ENCODE measurements at regions not wholly inside any gene's neighbourhood (a gene's known extent, or its start where the extent isn't known, plus 50 kb on each side); places are given as distances from the start of the nearest gene placed in this dataset.
"Not testable (repeated sequence)": the region's sequence is repeated elsewhere in the genome, so short reads cannot be mapped to it uniquely, and the experiment has no call there.

DNA sequence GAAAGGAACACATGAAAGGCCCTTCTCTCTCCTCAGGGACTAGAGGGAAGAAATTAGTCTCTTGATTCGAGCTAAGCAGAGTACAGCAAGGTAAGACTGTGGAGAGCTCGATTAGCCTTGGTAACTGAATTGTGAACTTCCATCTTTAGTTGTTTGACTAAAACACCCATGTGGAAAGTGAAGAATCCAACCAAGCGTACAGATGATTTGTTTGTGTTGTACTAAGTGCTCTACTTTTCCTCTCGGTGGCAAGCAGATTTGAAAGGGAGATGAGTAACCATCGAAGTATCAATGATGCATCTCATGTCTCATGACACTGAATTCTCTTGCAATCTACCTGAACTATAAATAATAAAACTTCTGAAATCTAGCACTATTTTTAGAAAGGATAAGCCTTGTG lies 80.7 kb downstream of the FZD1 start:
- no peak overlapping the region for H3K27ac ChIP-seq (ENCODE audit: low read depth)
- DNase-seq (ENCODE audit: extremely low spot score) = no peak
- H3K4me3 ChIP-seq (ENCODE audit: low read depth, low read length) = no peak overlapping the region
- H3K36me3 ChIP-seq (ENCODE audit: insufficient read depth) = no peaks in the 10 kb centered on the region
- no peaks in the 10 kb centered on the region for H3K4me1 ChIP-seq (ENCODE audit: insufficient read depth)
- 95% methylated on average over 5 of the region's 5 CpGs for WGBS

DNA sequence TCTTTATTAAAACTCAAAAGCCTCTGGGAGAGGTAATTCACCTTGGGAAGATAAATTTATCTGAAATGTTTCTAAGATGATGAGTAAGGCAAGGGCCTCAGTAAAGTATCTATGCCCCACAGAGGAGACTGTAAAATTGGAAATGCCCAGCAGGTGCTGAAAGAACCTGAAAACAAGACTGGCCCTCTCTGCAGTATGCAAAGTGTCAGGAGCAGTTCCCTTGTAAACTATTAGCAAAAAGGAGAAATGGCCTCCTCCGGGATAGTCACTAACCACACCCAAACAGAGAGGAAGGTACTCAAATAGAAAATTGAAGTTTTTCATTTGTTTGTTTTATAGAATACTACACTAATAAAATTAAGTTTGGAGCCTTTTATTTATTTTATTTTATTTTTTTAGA lies 81.2 kb downstream of the FZD1 start:
- DNase-seq (ENCODE audit: extremely low spot score) = no peak
- H3K4me1 ChIP-seq (ENCODE audit: insufficient read depth) = no peaks in the 10 kb centered on the region
- WGBS = 88% methylated on average over 1 of the region's 1 CpG
- no peaks in the 10 kb centered on the region for H3K36me3 ChIP-seq (ENCODE audit: insufficient read depth)
- no peak overlapping the region for H3K27ac ChIP-seq (ENCODE audit: low read depth)
- no peak overlapping the region for H3K4me3 ChIP-seq (ENCODE audit: low read depth, low read length)

DNA sequence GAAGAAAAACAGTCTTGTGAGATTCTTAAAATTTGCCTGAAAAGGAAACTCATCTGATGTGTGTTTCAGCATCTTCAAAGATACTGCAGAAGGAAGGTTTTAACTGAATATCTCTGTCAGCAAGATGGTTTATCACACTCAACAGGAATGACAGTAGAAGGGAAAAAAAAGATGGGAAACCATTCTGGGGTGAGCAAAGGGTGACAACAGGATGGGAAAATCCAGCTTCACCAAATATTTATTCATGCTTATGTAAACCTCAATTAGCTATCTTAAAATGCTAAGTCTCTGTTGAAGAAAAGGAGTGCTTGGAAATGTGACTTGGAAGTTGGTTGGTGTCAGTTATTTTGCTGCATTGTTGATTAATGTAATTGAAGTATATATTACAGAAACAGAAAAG lies 82.2 kb downstream of the FZD1 start:
- Histone ChIP-seq H3K4me3 (ENCODE audit: low read depth, low read length) (no peak overlapping the region), H3K27ac (ENCODE audit: low read depth) (no peak overlapping the region), H3K36me3 (ENCODE audit: insufficient read depth) (no peaks in the 10 kb centered on the region), H3K4me1 (ENCODE audit: insufficient read depth) (no peaks in the 10 kb centered on the region)
- no peak for DNase-seq (ENCODE audit: extremely low spot score)

DNA sequence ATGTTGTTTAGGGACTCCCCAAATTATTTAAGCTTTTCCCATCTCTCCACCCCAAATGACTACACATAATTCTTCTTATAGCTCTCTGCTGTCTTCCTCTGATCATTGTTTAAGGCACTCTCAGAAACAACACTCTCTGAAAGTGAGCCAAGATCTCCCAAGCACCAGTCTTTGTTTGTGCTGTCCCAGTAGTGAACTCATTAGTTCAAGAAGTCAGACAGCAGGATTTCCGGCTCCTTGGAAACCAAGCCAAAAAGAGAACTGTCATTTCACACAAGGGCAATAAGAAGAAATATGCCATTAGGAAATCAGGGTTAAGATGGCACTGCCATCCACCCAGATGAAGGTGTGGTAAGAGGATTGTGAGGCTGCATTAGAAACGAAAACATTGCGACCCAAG lies 83.1 kb downstream of the FZD1 start:
- DNase-seq (ENCODE audit: extremely low spot score) = no peak
- Histone ChIP-seq H3K36me3 (ENCODE audit: insufficient read depth) (no peaks in the 10 kb centered on the region), H3K4me3 (ENCODE audit: low read depth, low read length) (no peak overlapping the region), H3K27ac (ENCODE audit: low read depth) (no peak overlapping the region), H3K4me1 (ENCODE audit: insufficient read depth) (no peaks in the 10 kb centered on the region)
- WGBS = 68% methylated on average over 3 of the region's 3 CpGs

DNA sequence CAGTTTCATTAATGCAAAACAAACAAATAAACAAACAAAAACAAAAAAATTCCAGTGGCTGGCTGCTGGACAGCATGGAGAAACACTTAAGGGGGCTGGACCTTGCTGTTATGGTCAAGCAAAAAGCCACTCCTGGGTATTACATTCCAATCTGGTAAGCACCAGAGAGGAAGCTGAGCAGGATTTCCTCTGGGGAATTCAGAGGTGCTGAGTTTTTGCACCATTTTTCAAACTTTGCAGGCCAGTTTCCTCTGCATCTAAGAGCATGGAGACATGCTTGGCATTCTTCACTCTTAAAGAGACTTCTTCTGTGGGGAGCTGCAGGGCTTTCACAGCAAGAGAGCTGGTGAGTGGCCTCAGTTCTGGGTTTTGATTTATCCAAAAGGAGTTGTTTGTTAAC lies 84.5 kb downstream of the FZD1 start:
- no peak for DNase-seq (ENCODE audit: extremely low spot score)
- Histone ChIP-seq H3K4me3 (ENCODE audit: low read depth, low read length) (no peak overlapping the region), H3K36me3 (ENCODE audit: insufficient read depth) (no peaks in the 10 kb centered on the region), H3K4me1 (ENCODE audit: insufficient read depth) (no peaks in the 10 kb centered on the region), H3K27ac (ENCODE audit: low read depth) (no peak overlapping the region)

DNA sequence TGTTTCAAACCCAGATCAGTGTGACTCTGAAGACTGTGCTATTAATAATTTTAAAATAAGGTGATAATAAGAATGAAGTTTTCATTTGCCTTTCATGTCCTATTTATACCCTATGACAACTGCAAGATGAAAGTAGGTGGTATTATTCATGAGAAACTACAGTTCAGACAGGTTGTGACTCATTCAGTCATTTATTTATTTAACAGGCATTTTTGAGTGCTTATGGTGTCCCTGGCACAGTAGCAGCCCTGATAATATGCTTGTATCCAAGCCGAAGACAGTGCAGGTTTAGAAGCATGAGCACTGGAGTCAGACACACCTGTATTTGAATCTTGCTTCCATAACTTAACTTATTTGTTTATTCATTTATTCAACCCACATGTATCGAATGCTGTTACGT lies 87.1 kb downstream of the FZD1 start:
- H3K4me1 ChIP-seq (ENCODE audit: insufficient read depth) = no peaks in the 10 kb centered on the region
- no peak for DNase-seq (ENCODE audit: extremely low spot score)
- no peak overlapping the region for H3K27ac ChIP-seq (ENCODE audit: low read depth)
- H3K4me3 ChIP-seq (ENCODE audit: low read depth, low read length) = no peak overlapping the region
- H3K36me3 ChIP-seq (ENCODE audit: insufficient read depth) = no peaks in the 10 kb centered on the region
- whole genome bisulfite sequencing = 77% methylated on average over 3 of the region's 3 CpGs

DNA sequence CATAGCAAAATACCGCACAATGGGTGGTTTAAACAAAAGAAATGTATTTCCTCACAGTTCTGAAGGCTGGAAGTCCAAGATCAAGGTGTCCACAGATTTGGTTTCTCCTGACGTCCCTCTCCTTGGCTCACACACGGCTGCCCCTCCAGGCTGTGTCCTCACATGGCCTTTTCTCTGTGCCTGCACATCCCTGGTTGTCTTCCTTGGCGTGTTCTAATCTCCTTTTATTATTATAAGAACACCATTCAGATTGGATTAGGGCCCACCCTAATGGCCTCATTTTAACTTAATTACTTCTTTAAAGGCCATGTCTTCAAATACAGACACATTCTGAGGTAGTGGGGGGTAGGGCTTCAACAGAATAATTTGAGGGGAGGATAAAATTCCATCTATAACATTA lies 87.9 kb downstream of the FZD1 start:
- H3K4me1 ChIP-seq (ENCODE audit: insufficient read depth) = no peaks in the 10 kb centered on the region
- 92% methylated on average over 4 of the region's 4 CpGs for WGBS
- no peak for DNase-seq (ENCODE audit: extremely low spot score)
- H3K36me3 ChIP-seq (ENCODE audit: insufficient read depth) = no peaks in the 10 kb centered on the region
- no peak overlapping the region for H3K4me3 ChIP-seq (ENCODE audit: low read depth, low read length)
- H3K27ac ChIP-seq (ENCODE audit: low read depth) = no peak overlapping the region

DNA sequence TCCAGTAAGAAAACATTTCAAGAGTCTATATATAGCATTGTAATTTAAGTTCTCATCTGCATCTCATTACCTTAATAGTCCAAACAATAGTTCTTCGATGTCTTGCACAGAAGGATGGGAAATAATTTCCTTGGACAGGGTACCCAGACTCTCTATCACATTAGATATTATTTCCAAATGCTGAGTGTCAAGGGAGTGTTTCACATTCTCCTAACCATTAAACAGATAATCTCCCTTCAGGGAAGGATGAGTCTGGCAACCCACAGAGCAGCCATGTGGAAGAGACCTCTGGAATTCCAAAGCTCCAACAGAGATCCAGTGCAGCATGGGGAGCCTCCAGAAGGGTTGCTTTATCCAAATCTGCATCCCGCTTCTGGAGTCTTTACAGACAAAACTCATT lies 89.6 kb downstream of the FZD1 start:
- Histone ChIP-seq H3K36me3 (ENCODE audit: insufficient read depth) (no peaks in the 10 kb centered on the region), H3K27ac (ENCODE audit: low read depth) (no peak overlapping the region), H3K4me1 (ENCODE audit: insufficient read depth) (no peaks in the 10 kb centered on the region), H3K4me3 (ENCODE audit: low read depth, low read length) (no peak overlapping the region)
- DNase-seq (ENCODE audit: extremely low spot score) = no peak
- WGBS = 60% methylated on average over 2 of the region's 2 CpGs

DNA sequence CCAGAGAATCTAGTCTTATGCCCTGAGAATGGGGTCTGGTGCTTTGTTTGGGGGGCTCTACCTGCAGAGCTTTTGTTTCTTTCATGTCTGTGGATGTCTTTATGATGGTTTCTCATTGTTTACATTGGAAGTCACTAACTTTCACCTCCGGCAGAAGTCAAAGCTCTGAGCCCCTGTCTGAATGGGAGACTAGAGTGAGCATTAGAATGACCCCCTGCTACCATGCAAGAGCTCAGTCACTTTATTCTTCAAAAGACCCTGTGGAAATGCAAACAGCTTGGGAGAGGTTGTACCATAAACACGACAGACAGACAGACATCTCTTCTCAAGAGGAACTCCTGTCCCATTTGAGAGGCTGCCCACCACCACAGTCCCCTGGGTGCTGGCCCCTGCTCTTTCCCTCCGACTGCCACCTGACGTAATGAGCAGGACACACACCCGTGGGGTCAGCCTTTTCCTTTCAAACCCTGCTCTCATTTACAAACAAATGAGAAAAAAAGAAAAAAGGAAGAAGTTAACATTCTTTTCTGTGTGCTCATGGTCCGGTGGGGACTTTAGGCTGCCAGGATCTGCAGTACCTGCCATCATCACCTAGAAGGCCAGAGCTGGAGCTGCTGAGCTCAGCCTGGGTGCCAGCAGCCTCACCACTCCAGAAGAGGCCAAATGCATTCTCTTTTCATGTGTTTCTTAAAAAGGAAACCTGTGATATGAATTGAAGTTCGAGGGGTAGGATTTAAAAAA lies 91.6 kb downstream of the FZD1 start:
- 78% methylated on average over 7 of the region's 7 CpGs for WGBS
- Histone ChIP-seq H3K27ac (ENCODE audit: low read depth) (no peak overlapping the region), H3K4me3 (ENCODE audit: low read depth, low read length) (no peak overlapping the region), H3K4me1 (ENCODE audit: insufficient read depth) (no peaks in the 10 kb centered on the region), H3K36me3 (ENCODE audit: insufficient read depth) (no peaks in the 10 kb centered on the region)
- DNase-seq (ENCODE audit: extremely low spot score) = no peak

DNA sequence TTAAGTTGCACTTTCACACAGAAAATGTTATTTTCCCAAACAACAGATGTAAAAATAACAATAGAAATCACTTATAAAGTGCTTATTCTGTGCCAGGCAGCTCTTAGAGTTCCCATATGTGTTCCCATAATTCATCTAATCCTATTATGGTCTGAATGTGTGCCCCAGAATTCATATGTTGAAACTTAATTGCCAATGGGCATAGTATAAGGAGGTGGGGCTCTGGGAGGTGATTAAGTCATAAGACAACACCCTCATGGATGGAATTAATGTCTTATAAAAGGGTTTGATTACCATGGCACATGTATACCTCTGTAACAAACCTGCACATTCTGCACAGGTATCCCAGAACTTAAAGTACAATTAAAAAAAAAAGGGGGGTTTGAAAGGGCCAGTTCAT lies 92.7 kb downstream of the FZD1 start:
- DNase-seq (ENCODE audit: extremely low spot score) = no peak
- Histone ChIP-seq H3K4me1 (ENCODE audit: insufficient read depth) (no peaks in the 10 kb centered on the region), H3K27ac (ENCODE audit: low read depth) (no peak overlapping the region), H3K36me3 (ENCODE audit: insufficient read depth) (no peaks in the 10 kb centered on the region), H3K4me3 (ENCODE audit: low read depth, low read length) (no peak overlapping the region)

DNA sequence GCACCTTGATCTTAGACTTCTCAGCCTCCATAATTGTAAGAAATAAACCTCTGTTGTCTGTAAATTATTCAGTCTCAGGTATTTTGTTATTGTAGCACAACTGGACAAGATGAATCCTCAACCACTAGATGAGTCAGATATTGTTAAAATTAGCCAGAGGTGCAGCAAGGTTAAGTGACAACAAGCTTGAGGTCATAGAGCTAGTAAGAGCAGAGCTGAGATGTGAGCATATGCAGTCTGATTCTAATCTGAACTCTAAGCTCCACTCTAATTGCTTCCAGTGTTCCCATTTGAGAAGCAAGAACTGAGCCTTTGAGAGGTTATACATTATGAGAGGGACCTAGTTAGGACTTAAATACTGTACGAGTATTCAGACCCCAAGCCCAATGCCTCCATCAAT lies 93.1 kb downstream of the FZD1 start:
- WGBS = 85% methylated on average over 1 of the region's 1 CpG
- H3K27ac ChIP-seq (ENCODE audit: low read depth) = no peak overlapping the region
- no peak for DNase-seq (ENCODE audit: extremely low spot score)
- no peak overlapping the region for H3K4me3 ChIP-seq (ENCODE audit: low read depth, low read length)
- no peaks in the 10 kb centered on the region for H3K36me3 ChIP-seq (ENCODE audit: insufficient read depth)
- H3K4me1 ChIP-seq (ENCODE audit: insufficient read depth) = no peaks in the 10 kb centered on the region

DNA sequence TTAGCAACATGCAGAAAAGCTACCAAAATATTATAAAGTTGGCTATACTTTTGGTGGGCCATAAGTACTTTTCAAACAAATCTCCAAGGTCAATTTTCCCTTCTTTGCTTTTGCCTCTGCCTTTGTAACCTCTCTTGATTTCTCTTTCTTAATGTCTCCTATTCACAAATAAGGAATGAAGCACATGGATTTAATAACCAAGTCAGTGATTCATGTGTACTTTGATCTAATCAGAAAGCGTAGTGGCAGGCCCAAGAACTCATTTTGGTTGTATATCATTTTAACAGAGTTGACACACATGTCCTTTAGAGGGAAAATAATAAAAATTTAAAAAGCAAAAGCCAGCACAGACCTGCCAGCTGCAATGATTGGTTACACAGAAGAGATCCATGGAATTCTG lies 93.7 kb downstream of the FZD1 start:
- no peak overlapping the region for H3K4me3 ChIP-seq (ENCODE audit: low read depth, low read length)
- 74% methylated on average over 1 of the region's 1 CpG for WGBS
- no peaks in the 10 kb centered on the region for H3K4me1 ChIP-seq (ENCODE audit: insufficient read depth)
- DNase-seq (ENCODE audit: extremely low spot score) = peak; percentile 42
- H3K36me3 ChIP-seq (ENCODE audit: insufficient read depth) = no peaks in the 10 kb centered on the region
- no peak overlapping the region for H3K27ac ChIP-seq (ENCODE audit: low read depth)

DNA sequence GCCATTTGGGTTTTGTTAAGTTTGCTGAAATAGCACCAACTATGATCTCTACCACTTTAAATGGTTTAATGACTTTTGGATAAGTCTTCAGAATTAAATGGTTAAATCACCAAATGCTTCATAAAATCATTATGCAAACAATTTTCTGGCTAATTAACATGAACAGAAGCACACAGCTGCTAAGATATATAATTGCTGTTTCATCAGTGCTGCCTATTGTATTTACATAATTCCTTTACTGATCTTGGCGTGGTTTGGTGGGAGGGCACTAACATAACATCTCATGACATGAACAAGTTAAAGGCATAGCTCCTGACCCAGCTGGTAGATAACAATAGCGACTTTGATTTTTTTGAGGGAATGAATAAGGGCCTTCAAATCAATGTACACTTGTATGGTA lies 94.1 kb downstream of the FZD1 start:
- no peak overlapping the region for H3K4me3 ChIP-seq (ENCODE audit: low read depth, low read length)
- H3K36me3 ChIP-seq (ENCODE audit: insufficient read depth) = no peaks in the 10 kb centered on the region
- H3K27ac ChIP-seq (ENCODE audit: low read depth) = no peak overlapping the region
- DNase-seq (ENCODE audit: extremely low spot score) = no peak
- H3K4me1 ChIP-seq (ENCODE audit: insufficient read depth) = no peaks in the 10 kb centered on the region
- 83% methylated on average over 2 of the region's 2 CpGs for WGBS

DNA sequence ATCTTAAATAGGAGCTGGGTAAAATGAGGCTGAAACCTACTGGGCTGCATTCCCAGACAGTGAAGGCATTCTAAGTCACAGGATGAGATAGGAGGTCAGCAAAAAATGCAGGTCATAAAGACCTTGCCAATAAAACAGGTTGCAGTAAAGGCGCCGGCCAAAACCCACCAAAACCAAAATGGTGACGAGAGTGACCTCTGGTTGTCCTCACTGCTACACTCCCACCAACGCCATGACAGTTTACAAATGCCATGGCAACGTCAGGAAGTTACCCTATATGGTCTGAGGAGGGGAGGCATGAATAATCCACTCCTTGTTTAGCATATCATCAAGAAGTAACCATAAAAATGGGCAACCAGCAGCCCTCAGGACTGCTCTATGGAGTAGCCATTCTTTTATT lies 100.9 kb downstream of the FZD1 start:
- H3K27ac ChIP-seq (ENCODE audit: low read depth); H3K36me3 ChIP-seq (ENCODE audit: insufficient read depth); DNase-seq (ENCODE audit: extremely low spot score); H3K4me1 ChIP-seq (ENCODE audit: insufficient read depth); H3K4me3 ChIP-seq (ENCODE audit: low read depth, low read length): not testable (repeated sequence)
- WGBS = 77% methylated on average over 5 of the region's 5 CpGs

DNA sequence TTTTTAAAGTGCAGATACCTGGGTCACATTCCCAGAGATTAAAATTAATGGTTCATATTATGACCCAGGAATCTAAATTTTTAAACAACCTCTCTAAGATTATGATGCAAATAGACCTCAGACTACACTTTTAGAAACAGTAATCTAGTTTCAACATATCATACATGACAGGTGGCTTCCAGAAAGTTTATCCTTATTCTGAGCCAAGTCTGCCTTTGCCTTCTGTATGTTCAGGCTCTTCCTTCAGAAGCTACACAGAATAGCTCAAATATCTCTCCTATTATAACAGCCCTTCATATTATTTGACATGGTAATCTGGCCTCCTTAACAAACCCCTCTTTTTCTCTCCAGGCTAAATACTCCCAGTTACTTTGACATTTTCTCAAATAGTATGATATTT lies 101.9 kb downstream of the FZD1 start:
- Histone ChIP-seq H3K4me3 (ENCODE audit: low read depth, low read length) (no peak overlapping the region), H3K36me3 (ENCODE audit: insufficient read depth) (no peaks in the 10 kb centered on the region), H3K27ac (ENCODE audit: low read depth) (no peak overlapping the region), H3K4me1 (ENCODE audit: insufficient read depth) (no peaks in the 10 kb centered on the region)
- DNase-seq (ENCODE audit: extremely low spot score) = no peak
